ENCODE measurements at regions not wholly inside any gene's neighbourhood (a gene's known extent, or its start where the extent isn't known, plus 50 kb on each side); places are given as distances from the start of the nearest gene placed in this dataset.

- in situ Hi-C loops (cut with MboI): no loop called here
- H3K4me2 ChIP-seq (ENCODE audit: control insufficient read depth, insufficient read depth): no peak overlapping the region
- no peak for DNase-seq (ENCODE audit: low read depth, low spot score)
- TF ChIP-seq BCL3 (IDR thresholded peaks at IDR 0.05; ENCODE audit: borderline replicate concordance, insufficient read depth, low read depth, low read length, poor library complexity, severe bottlenecking): no peak
- TF ChIP-seq POLR2A (IDR thresholded peaks at IDR 0.05; ENCODE audit: low read depth, low read length): no peak
- no peak for TF ChIP-seq GABPA (IDR thresholded peaks at IDR 0.05; ENCODE audit: low read depth)
- intact Hi-C loops (cut with micrococcal nuclease; ENCODE audit: unreplicated experiment): no loop called here
- SMC1A ChIA-PET (ENCODE audit: uncharacterized antibody, unreplicated experiment): interaction anchor here (0.6 kb wide), 1 partner anchor 437 kb away, joined by 3 read pairs; no protein-coding TSS in a partner anchor
- no peaks in the 10 kb centered on the region for H3K4me1 ChIP-seq (ENCODE audit: control insufficient read depth, insufficient read depth, low read length)
- FAIRE-seq: no peak
- no peak overlapping the region for H3K27ac ChIP-seq (ENCODE audit: control insufficient read depth, insufficient read depth)
- no peaks in the 10 kb centered on the region; the same call in 2 of the 3 replicates for H3K9me3 ChIP-seq (replicated peaks; ENCODE audit: control insufficient read depth, insufficient read depth, low read length)
- H2AFZ ChIP-seq (ENCODE audit: control insufficient read depth, low read depth, low read length): no peak overlapping the region
- CTCF ChIA-PET: no interaction called here
- no peak for ATAC-seq
- 64% methylated on average over 5 of the region's 5 CpGs for WGBS (ENCODE audit: insufficient coverage, insufficient replicate concordance, low lambda C conversion rate, missing lambda C conversion rate)
- H3K4me3 ChIP-seq: no peak overlapping the region
- POLR2A ChIA-PET: no interaction called here
- H4K20me1 ChIP-seq (ENCODE audit: control insufficient read depth, insufficient read depth): no peaks in the 10 kb centered on the region
- H3K9ac ChIP-seq (ENCODE audit: control insufficient read depth, insufficient read depth, low read length): no peak overlapping the region
- no peaks in the 10 kb centered on the region for H3K27me3 ChIP-seq (replicated peaks in 1 of 2; ENCODE audit: control insufficient read depth in 2 of 2, insufficient read depth in 2 of 2, low read length in 1 of 2)
- no peaks in the 10 kb centered on the region for H3K79me2 ChIP-seq (ENCODE audit: control insufficient read depth, insufficient read depth, low read length)
- no peaks in the 10 kb centered on the region for H3K36me3 ChIP-seq (ENCODE audit: control insufficient read depth in 2 of 2, insufficient read depth in 2 of 2, low read length in 1 of 2)
- BruUV-seq (replicated peaks): no TSS peak
- RAD21 ChIA-PET (ENCODE audit: unreplicated experiment): interaction anchor here (1.1 kb wide), 2 partner anchors 12 to 165 kb away, joined by 3 read pairs; no protein-coding TSS in a partner anchor
Observed at GRCh38 chr4:145320294-145320693, 139.9 kb upstream of the OTUD4 start.

GRCh38 chr4:145319751-145320150 lies 139.4 kb upstream of the OTUD4 start:
- in situ Hi-C loops (cut with MboI) (no loop called here), intact Hi-C loops (cut with micrococcal nuclease; ENCODE audit: unreplicated experiment) (no loop called here)
- Histone ChIP-seq H4K20me1 (ENCODE audit: control insufficient read depth, insufficient read depth) (no peaks in the 10 kb centered on the region), H3K9ac (ENCODE audit: control insufficient read depth, insufficient read depth, low read length) (no peak overlapping the region), H3K27me3 (replicated peaks in 1 of 2; ENCODE audit: control insufficient read depth in 2 of 2, insufficient read depth in 2 of 2, low read length in 1 of 2) (no peaks in the 10 kb centered on the region), H3K9me3 (replicated peaks; ENCODE audit: control insufficient read depth, insufficient read depth, low read length) (no peaks in the 10 kb centered on the region; the same call in 2 of the 3 replicates), H3K27ac (ENCODE audit: control insufficient read depth, insufficient read depth) (no peak overlapping the region), H3K79me2 (ENCODE audit: control insufficient read depth, insufficient read depth, low read length) (no peaks in the 10 kb centered on the region), H2AFZ (ENCODE audit: control insufficient read depth, low read depth, low read length) (no peak overlapping the region), H3K4me3 (no peak overlapping the region), H3K4me2 (ENCODE audit: control insufficient read depth, insufficient read depth) (no peak overlapping the region), H3K36me3 (ENCODE audit: control insufficient read depth in 2 of 2, insufficient read depth in 2 of 2, low read length in 1 of 2) (no peaks in the 10 kb centered on the region), H3K4me1 (ENCODE audit: control insufficient read depth, insufficient read depth, low read length) (no peaks in the 10 kb centered on the region)
- ChIA-PET RAD21 (ENCODE audit: unreplicated experiment) (interaction anchor here (1.1 kb wide), 2 partner anchors 12 to 165 kb away, joined by 3 read pairs; no protein-coding TSS in a partner anchor), SMC1A (ENCODE audit: uncharacterized antibody, unreplicated experiment) (no interaction called here), POLR2A (no interaction called here), CTCF (interaction anchor here (0.8 kb wide), 1 partner anchor 297 kb away, joined by 3 read pairs; no protein-coding TSS in a partner anchor)
- BruUV-seq (replicated peaks): no TSS peak
- ATAC-seq: no peak
- no peak for TF ChIP-seq BCL3 (IDR thresholded peaks at IDR 0.05; ENCODE audit: borderline replicate concordance, insufficient read depth, low read depth, low read length, poor library complexity, severe bottlenecking)
- TF ChIP-seq ZNF592 (IDR thresholded peaks at IDR 0.05): no peak
- no peak for DNase-seq (ENCODE audit: low read depth, low spot score)
- 0% methylated on average over 2 of the region's 2 CpGs for WGBS (ENCODE audit: insufficient coverage, insufficient replicate concordance, low lambda C conversion rate, missing lambda C conversion rate)
- FAIRE-seq: no peak

Data from GM12878 (cell line).